Lung (tissue), 11 donors: ENCODE measurements at regions not wholly inside any gene's neighbourhood (a gene's known extent, or its start where the extent isn't known, plus 50 kb on each side); places are given as distances from the start of the nearest gene placed in this dataset.

Experiments
- ATAC-seq: fragments of 200-7000 bp; cut with Tn5 transposase; one replicate; pipeline ENCODE4 v1.9.1; 2020; ENCODE audit warnings: moderate number of reproducible peaks; ENCODE audit not compliant: insufficient read depth, low FRiP score
- DNase-seq, 3 donors: peaks; one replicate each; pipeline ENCODE4 v3.0.0-alpha.2; 2013 to 2017
- H3K27ac ChIP-seq, 2 donors: one replicate each; pipeline ENCODE4 v1.5.1; 2013; ENCODE audit warnings: mild to moderate bottlenecking in 2 of 2, moderate library complexity in 2 of 2, control low read depth in 1 of 2, inconsistent platforms in 1 of 2, low read depth in 1 of 2, low read length in 1 of 2
- H3K27me3 ChIP-seq, 3 donors: one replicate each; pipeline ENCODE4 v1.5.1; 2013; ENCODE audit warnings: low read length in 2 of 3; ENCODE audit not compliant: control insufficient read depth in 3 of 3, insufficient read depth in 3 of 3
- H3K36me3 ChIP-seq, 4 donors: one replicate each; pipeline ENCODE4 v1.5.1; 2013; ENCODE audit warnings: low read length in 4 of 4, mild to moderate bottlenecking in 1 of 4, moderate library complexity in 1 of 4; ENCODE audit not compliant: control insufficient read depth in 4 of 4, insufficient read depth in 4 of 4
- H3K4me1 ChIP-seq, 5 donors: one replicate each; pipeline ENCODE4 v1.5.1; 2013; ENCODE audit warnings: low read length in 5 of 5, mild to moderate bottlenecking in 2 of 5, moderate library complexity in 1 of 5; ENCODE audit not compliant: control insufficient read depth in 5 of 5, insufficient read depth in 5 of 5
- H3K4me3 ChIP-seq: one replicate; pipeline ENCODE4 v1.5.1; 2013; ENCODE audit warnings: mild to moderate bottlenecking, control low read depth, moderate library complexity
- H3K9ac ChIP-seq, 2 donors: one replicate each; pipeline ENCODE4 v1.5.1; 2013; ENCODE audit warnings: low read length in 2 of 2, control low read depth in 1 of 2; ENCODE audit not compliant: insufficient read depth in 1 of 2
- H3K9me3 ChIP-seq, 4 donors: one replicate each; pipeline ENCODE4 v1.5.1; 2013; ENCODE audit warnings: low read length in 3 of 4, mild to moderate bottlenecking in 1 of 4, moderate library complexity in 1 of 4; ENCODE audit not compliant: control insufficient read depth in 4 of 4, insufficient read depth in 3 of 4
- whole genome bisulfite sequencing, 2 donors: extraction: QIAGEN DNeasy Blood & Tissue Kit; methylation state at CpG; one replicate each; pipeline ENCODE4 v1.1.7; 2013; 5-methylcytosine and 5-hydroxymethylcytosine counted together
- TF ChIP-seq, protein P1 (sequence below): IDR thresholded peaks from 2 replicates; pipeline ENCODE4 v1.5.1; 2012; ENCODE audit warnings: mild to moderate bottlenecking; ENCODE audit errors: control extremely low read depth, extremely low read depth
- donor health status: control.
- donor health status: control.
- donor health status: Bipolar disorder and iron deficiency.
- donor health status: healthy.
- donor health status: DM: yes; HTN: yes; CAD: no.

DNA sequence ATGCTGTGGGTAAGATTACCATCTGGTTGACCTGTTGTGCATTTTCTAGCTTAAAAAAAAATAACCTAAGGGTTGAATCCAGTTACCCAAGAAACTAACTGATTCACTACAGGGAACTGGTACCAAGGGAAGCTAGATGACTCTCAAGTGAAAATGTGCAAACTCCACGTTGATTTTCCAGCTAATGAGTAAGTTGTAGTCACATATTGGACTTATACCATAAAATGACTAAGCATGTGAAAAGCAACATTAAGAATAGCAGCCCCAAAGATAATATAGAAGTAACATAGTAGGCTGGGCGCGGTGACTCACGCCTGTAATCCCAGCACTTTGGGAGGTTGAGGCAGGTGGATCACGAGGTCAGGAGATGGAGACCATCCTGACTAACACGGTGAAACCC is 270.9 kb downstream of the SPRY1 start:
- H3K4me3 ChIP-seq = no peak overlapping the region
- no peaks in the 10 kb centered on the region for H3K36me3 ChIP-seq
- TF ChIP-seq, protein P1, sequence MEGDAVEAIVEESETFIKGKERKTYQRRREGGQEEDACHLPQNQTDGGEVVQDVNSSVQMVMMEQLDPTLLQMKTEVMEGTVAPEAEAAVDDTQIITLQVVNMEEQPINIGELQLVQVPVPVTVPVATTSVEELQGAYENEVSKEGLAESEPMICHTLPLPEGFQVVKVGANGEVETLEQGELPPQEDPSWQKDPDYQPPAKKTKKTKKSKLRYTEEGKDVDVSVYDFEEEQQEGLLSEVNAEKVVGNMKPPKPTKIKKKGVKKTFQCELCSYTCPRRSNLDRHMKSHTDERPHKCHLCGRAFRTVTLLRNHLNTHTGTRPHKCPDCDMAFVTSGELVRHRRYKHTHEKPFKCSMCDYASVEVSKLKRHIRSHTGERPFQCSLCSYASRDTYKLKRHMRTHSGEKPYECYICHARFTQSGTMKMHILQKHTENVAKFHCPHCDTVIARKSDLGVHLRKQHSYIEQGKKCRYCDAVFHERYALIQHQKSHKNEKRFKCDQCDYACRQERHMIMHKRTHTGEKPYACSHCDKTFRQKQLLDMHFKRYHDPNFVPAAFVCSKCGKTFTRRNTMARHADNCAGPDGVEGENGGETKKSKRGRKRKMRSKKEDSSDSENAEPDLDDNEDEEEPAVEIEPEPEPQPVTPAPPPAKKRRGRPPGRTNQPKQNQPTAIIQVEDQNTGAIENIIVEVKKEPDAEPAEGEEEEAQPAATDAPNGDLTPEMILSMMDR = no peak
- no peaks in the 10 kb centered on the region for H3K9me3 ChIP-seq
- H3K27me3 ChIP-seq = no peaks in the 10 kb centered on the region
- whole genome bisulfite sequencing, 2 donors = 98% methylated on average over 6 of the region's 6 CpGs
- ATAC-seq (no peak), DNase-seq (no peak)
- no peak overlapping the region for H3K9ac ChIP-seq
- H3K4me1 ChIP-seq = no peaks in the 10 kb centered on the region
- H3K27ac ChIP-seq = no peak overlapping the region

DNA sequence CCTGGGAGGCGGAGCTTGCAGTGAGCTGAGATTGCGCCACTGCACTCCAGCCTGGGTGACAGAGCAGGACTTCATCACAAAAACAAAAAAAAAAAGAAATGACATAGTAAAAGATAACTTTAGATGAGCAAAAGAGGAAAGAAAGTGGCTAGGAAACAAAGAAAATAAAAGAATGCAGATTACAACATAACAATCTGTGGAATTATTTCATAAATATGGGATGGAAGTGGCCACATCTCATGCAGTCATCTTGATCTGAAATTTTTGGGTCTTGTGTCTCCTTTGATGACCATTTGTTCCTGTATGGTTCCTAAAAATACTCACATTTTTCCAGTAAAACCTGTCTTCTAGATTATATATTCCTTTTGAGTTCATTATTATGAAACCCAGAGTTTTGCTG is 271.4 kb downstream of the SPRY1 start:
- WGBS, 2 donors = 96 to 99% methylated on average over 2 of the region's 2 CpGs
- H3K27me3 ChIP-seq = no peaks in the 10 kb centered on the region
- H3K36me3 ChIP-seq = no peaks in the 10 kb centered on the region
- peaks cover 0 to 4% (median 0%) of the 10 kb centered on the region in 5 donors for H3K4me1 ChIP-seq
- H3K4me3 ChIP-seq = no peak overlapping the region
- DNase-seq (no peak), ATAC-seq (no peak)
- TF ChIP-seq, protein P1 = no peak
- no peaks in the 10 kb centered on the region for H3K9me3 ChIP-seq
- H3K27ac ChIP-seq = no peak overlapping the region
- H3K9ac ChIP-seq = no peak overlapping the region

DNA sequence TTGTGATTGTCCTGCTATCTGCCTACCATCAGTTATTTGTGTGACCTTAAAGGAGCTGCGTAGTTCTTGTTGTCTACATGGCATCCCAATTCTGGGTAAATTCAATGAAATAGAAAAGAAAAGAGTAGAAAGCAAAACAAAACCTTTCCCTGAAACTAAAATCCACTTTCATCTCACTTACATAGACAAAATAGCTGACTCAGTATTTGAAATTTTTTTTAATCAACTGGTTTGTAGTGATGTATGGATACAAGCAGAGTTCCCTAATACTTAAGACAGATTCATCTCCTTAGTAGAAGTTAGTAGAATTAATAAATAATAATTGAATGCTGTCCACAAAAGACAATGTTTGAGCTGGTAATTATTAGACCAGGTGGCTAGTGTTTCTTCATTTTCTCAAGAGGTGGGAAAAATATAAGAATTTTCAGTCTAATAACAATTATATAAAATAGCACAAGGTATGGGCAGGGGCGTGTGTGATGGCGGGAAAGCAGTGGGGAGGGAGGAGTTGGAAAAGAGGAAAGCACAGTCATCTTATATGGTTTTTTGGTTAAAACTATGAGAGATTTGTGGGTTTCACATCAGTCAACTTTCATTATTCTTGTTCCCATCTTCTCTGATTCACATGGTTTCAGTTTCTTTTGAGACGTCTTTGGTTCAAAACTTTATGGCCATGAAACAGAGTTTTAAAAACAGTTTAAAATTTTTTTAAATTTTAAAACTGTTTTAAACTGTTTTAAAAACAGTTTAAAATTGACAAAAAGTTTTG is 275.2 kb downstream of the SPRY1 start:
- TF ChIP-seq, protein P1 = no peak
- no peak overlapping the region for H3K9ac ChIP-seq
- H3K27ac ChIP-seq = no peak overlapping the region
- DNase-seq (no peak), ATAC-seq (no peak)
- H3K4me3 ChIP-seq = no peak overlapping the region
- no peaks in the 10 kb centered on the region for H3K27me3 ChIP-seq
- no peaks in the 10 kb centered on the region for H3K9me3 ChIP-seq
- H3K4me1 ChIP-seq = peaks cover 0 to 21% (median 0%) of the 10 kb centered on the region in 5 donors
- H3K36me3 ChIP-seq = no peaks in the 10 kb centered on the region
- 46 to 72% methylated on average over 4 of the region's 4 CpGs for WGBS, 2 donors
